DOHH2 (cell line): ENCODE measurements at regions not wholly inside any gene's neighbourhood (a gene's known extent, or its start where the extent isn't known, plus 50 kb on each side); places are given as distances from the start of the nearest gene placed in this dataset.

ENCODE experiments used
- H3F3A ChIP-seq: fragments of 200-600 bp; sonication (generic), shearing (Covaris generic); 2 replicates; pipeline ENCODE4 v1.6.0; 2016; ENCODE audit warnings: antibody characterized with exemption, mild to moderate bottlenecking; ENCODE audit not compliant: control insufficient read depth, insufficient read depth
- H3K27ac ChIP-seq: fragments of 200-600 bp; sonication (generic); 2 replicates; pipeline ENCODE4 v1.5.1; 2014; ENCODE audit warnings: low read depth, mild to moderate bottlenecking, low read length, moderate library complexity
- H3K27me3 ChIP-seq: fragments of 200-600 bp; sonication (generic); 2 replicates; pipeline ENCODE4 v1.6.1; 2014; ENCODE audit warnings: mild to moderate bottlenecking, low read length, mixed read lengths; ENCODE audit not compliant: control insufficient read depth
- H3K36me3 ChIP-seq: fragments of 200-600 bp; sonication (generic); 2 replicates; pipeline ENCODE4 v1.6.1; 2014; ENCODE audit warnings: mild to moderate bottlenecking, low read length, moderate library complexity, mixed read lengths; ENCODE audit not compliant: control insufficient read depth
- H3K4me1 ChIP-seq: fragments of 200-600 bp; sonication (generic); 2 replicates; pipeline ENCODE4 v1.6.1; 2014; ENCODE audit warnings: mild to moderate bottlenecking, low read length, mixed read lengths; ENCODE audit not compliant: control insufficient read depth
- H3K4me2 ChIP-seq: fragments of 200-600 bp; sonication (generic); 2 replicates; pipeline ENCODE4 v1.6.0; 2014; ENCODE audit warnings: mild to moderate bottlenecking, low read length, moderate library complexity
- H3K4me3 ChIP-seq: fragments of 200-600 bp; sonication (generic); 2 replicates; pipeline ENCODE4 v1.5.1; 2014; ENCODE audit warnings: mild to moderate bottlenecking, low read length, mixed read lengths
- H3K79me2 ChIP-seq: fragments of 200-600 bp; sonication (generic); 2 replicates; pipeline ENCODE4 v1.6.1; 2014; ENCODE audit warnings: mild to moderate bottlenecking, low read length, mixed read lengths; ENCODE audit not compliant: control insufficient read depth
- H3K9me2 ChIP-seq: fragments of 200-600 bp; sonication (generic); replicated peaks from 2 replicates; pipeline ENCODE4 v1.6.1; 2014; ENCODE audit warnings: mild to moderate bottlenecking, low read length, mixed read lengths; ENCODE audit not compliant: control insufficient read depth
- H3K9me3 ChIP-seq: fragments of 200-600 bp; sonication (generic); 2 replicates; pipeline ENCODE4 v1.6.1; 2014; ENCODE audit warnings: antibody characterized with exemption, low read length, mixed read lengths; ENCODE audit not compliant: control insufficient read depth, insufficient read depth
- H4K20me1 ChIP-seq: fragments of 200-600 bp; sonication (generic); 2 replicates; pipeline ENCODE4 v1.6.0; 2014; ENCODE audit warnings: low read depth, mild to moderate bottlenecking, antibody characterized with exemption, low read length, moderate library complexity; ENCODE audit not compliant: control insufficient read depth, insufficient read depth
- CTCF ChIP-seq: fragments of 200-600 bp; sonication (generic); IDR thresholded peaks from one replicate; pipeline ENCODE4 v1.5.1; 2014; ENCODE audit warnings: antibody characterized with exemption, mild to moderate bottlenecking, low read depth, low read length; ENCODE audit not compliant: poor library complexity, severe bottlenecking
- EZH2phosphoT487 ChIP-seq: fragments of 200-600 bp; sonication (generic); IDR thresholded peaks from 2 replicates; pipeline ENCODE4 v1.6.1; 2017; ENCODE audit warnings: borderline replicate concordance, mild to moderate bottlenecking, antibody characterized with exemption, low read length, moderate library complexity, mixed read lengths

- TF ChIP-seq CTCF (no peak), EZH2phosphoT487 (no peak)
- no peaks in the 10 kb centered on the region for H3K27me3 ChIP-seq
- no peaks in the 10 kb centered on the region for H3K9me3 ChIP-seq
- no peak overlapping the region for H3K4me3 ChIP-seq
- no peak overlapping the region for H3K4me2 ChIP-seq
- H4K20me1 ChIP-seq = no peaks in the 10 kb centered on the region
- H3F3A ChIP-seq = no peaks in the 10 kb centered on the region
- H3K36me3 ChIP-seq = no peaks in the 10 kb centered on the region
- H3K27ac ChIP-seq = no peak overlapping the region
- H3K4me1 ChIP-seq = no peaks in the 10 kb centered on the region
- no peaks in the 10 kb centered on the region for H3K79me2 ChIP-seq
- no peaks in the 10 kb centered on the region for H3K9me2 ChIP-seq
Measured at GRCh38 chr5:164002214-164002613, 496.8 kb downstream of the MAT2B start.

GRCh38 chr5:164002628-164003027 is 497.2 kb downstream of the MAT2B start:
- H3K4me1 ChIP-seq = no peaks in the 10 kb centered on the region
- no peaks in the 10 kb centered on the region for H3K36me3 ChIP-seq
- H4K20me1 ChIP-seq = no peaks in the 10 kb centered on the region
- no peaks in the 10 kb centered on the region for H3K27me3 ChIP-seq
- TF ChIP-seq CTCF (no peak), EZH2phosphoT487 (no peak)
- no peak overlapping the region for H3K27ac ChIP-seq
- no peaks in the 10 kb centered on the region for H3K9me2 ChIP-seq
- no peaks in the 10 kb centered on the region for H3F3A ChIP-seq
- no peaks in the 10 kb centered on the region for H3K9me3 ChIP-seq
- H3K79me2 ChIP-seq = no peaks in the 10 kb centered on the region
- no peak overlapping the region for H3K4me3 ChIP-seq
- no peak overlapping the region for H3K4me2 ChIP-seq

GRCh38 chr5:164005071-164005470 is 499.7 kb downstream of the MAT2B start:
- no peak overlapping the region for H3K27ac ChIP-seq
- H3K36me3 ChIP-seq = no peaks in the 10 kb centered on the region
- H3K4me3 ChIP-seq = no peak overlapping the region
- no peaks in the 10 kb centered on the region for H3K79me2 ChIP-seq
- no peaks in the 10 kb centered on the region for H3K4me1 ChIP-seq
- TF ChIP-seq CTCF (no peak), EZH2phosphoT487 (no peak)
- no peaks in the 10 kb centered on the region for H3K9me3 ChIP-seq
- no peaks in the 10 kb centered on the region for H3K27me3 ChIP-seq
- no peaks in the 10 kb centered on the region for H3K9me2 ChIP-seq
- no peaks in the 10 kb centered on the region for H3F3A ChIP-seq
- H3K4me2 ChIP-seq = no peak overlapping the region
- H4K20me1 ChIP-seq = no peaks in the 10 kb centered on the region

GRCh38 chr5:164007064-164007463 is 501.6 kb downstream of the MAT2B start:
- no peaks in the 10 kb centered on the region for H3K4me1 ChIP-seq
- no peak for TF ChIP-seq EZH2phosphoT487
- H3F3A ChIP-seq = no peaks in the 10 kb centered on the region
- no peaks in the 10 kb centered on the region for H3K36me3 ChIP-seq
- no peaks in the 10 kb centered on the region for H3K79me2 ChIP-seq
- H3K27me3 ChIP-seq = no peaks in the 10 kb centered on the region
- no peak overlapping the region for H3K27ac ChIP-seq
- no peaks in the 10 kb centered on the region for H3K9me2 ChIP-seq
- no peak overlapping the region for H3K4me3 ChIP-seq
- H3K9me3 ChIP-seq = no peaks in the 10 kb centered on the region
- no peak overlapping the region for H3K4me2 ChIP-seq
- no peaks in the 10 kb centered on the region for H4K20me1 ChIP-seq
